ENCODE measurements at regions not wholly inside any gene's neighbourhood (a gene's known extent, or its start where the extent isn't known, plus 50 kb on each side); places are given as distances from the start of the nearest gene placed in this dataset.
A peak's percentile ranks its signal among the peaks of the same experiment; 100 is the strongest.

DNA sequence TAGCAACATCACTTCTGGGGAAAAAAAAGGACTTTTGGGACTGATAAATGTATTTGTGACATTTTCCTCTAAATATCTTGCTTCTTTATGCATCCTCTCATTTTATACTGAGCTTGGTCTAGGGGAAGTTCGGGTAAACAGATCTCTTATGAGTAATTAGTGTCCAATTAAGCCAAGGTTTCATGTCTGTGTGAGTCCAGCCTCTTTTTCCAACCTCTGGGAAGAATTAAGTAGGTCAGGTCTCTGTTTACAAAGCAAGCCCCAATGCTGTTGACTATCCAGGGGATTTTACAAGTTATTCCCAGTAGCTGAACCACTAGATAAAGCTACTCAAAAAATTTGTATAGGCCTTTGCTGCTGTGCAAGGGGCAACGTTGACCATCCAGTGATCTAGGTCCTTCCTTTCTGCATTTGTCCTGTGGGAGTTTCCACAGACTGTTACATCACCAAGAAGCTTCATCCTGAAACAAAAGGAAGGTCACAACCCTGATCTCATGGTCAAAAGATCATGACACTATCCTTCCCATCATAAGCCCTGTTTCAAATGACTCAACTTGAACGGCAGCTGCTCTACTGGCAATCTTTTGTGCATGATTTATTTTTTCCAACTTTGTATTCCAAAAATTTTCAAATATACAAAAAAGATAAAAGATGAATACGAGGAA is 74.3 kb downstream of the ETS2 start:
- Histone ChIP-seq H3K4me1 (ENCODE audit: control insufficient read depth, insufficient read depth, low read length) (0 out of 2 replicates have a peak, but pooled peaks cover 1% of the 10 kb centered on the region), H3K4me2 (ENCODE audit: low read depth, low read length) (no peak overlapping the region), H2BK120ac (ENCODE audit: low read depth, low read length) (no peak overlapping the region), H3K9me3 (ENCODE audit: control insufficient read depth, insufficient read depth, low read length) (peaks cover 4% of the 10 kb centered on the region), H3K18ac (ENCODE audit: low read depth, low read length) (no peak overlapping the region), H4K5ac (ENCODE audit: low read depth, low read length) (no peak overlapping the region), H3K27ac (ENCODE audit: insufficient read depth, low read length) (no peak overlapping the region), H3K9me1 (ENCODE audit: insufficient read depth, low read length) (no peaks in the 10 kb centered on the region), H3K56ac (ENCODE audit: extremely low read depth, insufficient read depth, low read length) (no peak overlapping the region), H4K20me1 (ENCODE audit: insufficient read depth, low read length) (no peaks in the 10 kb centered on the region), H4K8ac (ENCODE audit: low read depth in 2 of 2, low read length in 2 of 2) (no peak overlapping the region), H3K27me3 (ENCODE audit: control insufficient read depth, insufficient read depth, low read length) (no peaks in the 10 kb centered on the region; the same call in 1 of the 2 replicates), H2AFZ (replicated peaks; ENCODE audit: low read length, poor library complexity) (no peak overlapping the region), H3K36me3 (ENCODE audit: control insufficient read depth, insufficient read depth, low read length) (no peaks in the 10 kb centered on the region), H2AK5ac (ENCODE audit: low read depth, low read length) (no peak overlapping the region), H2BK5ac (ENCODE audit: low read depth, low read length, poor library complexity, severe bottlenecking) (no peak overlapping the region), H4K91ac (ENCODE audit: insufficient read depth, low read depth, low read length) (no peak overlapping the region), H3K14ac (replicated peaks; ENCODE audit: low read depth, low read length) (no peak overlapping the region), H3K23ac (ENCODE audit: low read depth, low read length) (no peak overlapping the region), H3K4ac (ENCODE audit: low read depth, low read length) (0 out of 2 replicates have a peak overlapping the region, but pooled peaks have one; percentile 8), H2AK9ac (replicated peaks; ENCODE audit: low read depth, low read length, poor library complexity) (no peak overlapping the region), H2BK20ac (ENCODE audit: low read depth, low read length) (no peak overlapping the region), H3K79me1 (ENCODE audit: low read depth in 1 of 2, low read length in 2 of 2) (no peaks in the 10 kb centered on the region), H3K4me3 (ENCODE audit: insufficient read depth, low read depth, low read length) (no peak overlapping the region), H3K9ac (ENCODE audit: low read depth, low read length) (no peak overlapping the region), H2BK15ac (ENCODE audit: low read depth, low read length) (no peak overlapping the region)
- intact Hi-C loops (cut with micrococcal nuclease), result no loop called here
- BruUV-seq (replicated peaks), result no TSS peak
- ATAC-seq (ENCODE audit: low read depth), result no peak
- 86% methylated on average over 1 of the region's 4 CpGs; no CpG with 5 or more reads in 1 of the 2 experiments for WGBS, 2 experiments (ENCODE audit: extremely low coverage in 2 of 2, insufficient read length in 1 of 2)
- in situ Hi-C loops (cut with MboI; ENCODE audit: low sequenced_read_pairs), result no loop called here
- ChIA-PET POLR2A (ENCODE audit: unreplicated experiment) (no interaction called here), CTCF (no interaction called here)
- TF ChIP-seq MXI1 (IDR thresholded peaks at IDR 0.05; ENCODE audit: borderline replicate concordance, low read depth, low read length), result no peak
- TF ChIP-seq RFX5 (IDR thresholded peaks at IDR 0.05; ENCODE audit: low read depth, low read length), result no peak
- TF ChIP-seq CHD1 (IDR thresholded peaks at IDR 0.05; ENCODE audit: low read depth, low read length), result no peak
- TF ChIP-seq RAD21 (IDR thresholded peaks at IDR 0.05; ENCODE audit: low read length), result no peak
- no peak for TF ChIP-seq CEBPB (IDR thresholded peaks at IDR 0.05; ENCODE audit: low read depth, low read length)
- TF ChIP-seq, protein P1, sequence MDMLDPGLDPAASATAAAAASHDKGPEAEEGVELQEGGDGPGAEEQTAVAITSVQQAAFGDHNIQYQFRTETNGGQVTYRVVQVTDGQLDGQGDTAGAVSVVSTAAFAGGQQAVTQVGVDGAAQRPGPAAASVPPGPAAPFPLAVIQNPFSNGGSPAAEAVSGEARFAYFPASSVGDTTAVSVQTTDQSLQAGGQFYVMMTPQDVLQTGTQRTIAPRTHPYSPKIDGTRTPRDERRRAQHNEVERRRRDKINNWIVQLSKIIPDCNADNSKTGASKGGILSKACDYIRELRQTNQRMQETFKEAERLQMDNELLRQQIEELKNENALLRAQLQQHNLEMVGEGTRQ (IDR thresholded peaks at IDR 0.05; ENCODE audit: low read depth, low read length), result no peak
- TF ChIP-seq, protein P2, sequence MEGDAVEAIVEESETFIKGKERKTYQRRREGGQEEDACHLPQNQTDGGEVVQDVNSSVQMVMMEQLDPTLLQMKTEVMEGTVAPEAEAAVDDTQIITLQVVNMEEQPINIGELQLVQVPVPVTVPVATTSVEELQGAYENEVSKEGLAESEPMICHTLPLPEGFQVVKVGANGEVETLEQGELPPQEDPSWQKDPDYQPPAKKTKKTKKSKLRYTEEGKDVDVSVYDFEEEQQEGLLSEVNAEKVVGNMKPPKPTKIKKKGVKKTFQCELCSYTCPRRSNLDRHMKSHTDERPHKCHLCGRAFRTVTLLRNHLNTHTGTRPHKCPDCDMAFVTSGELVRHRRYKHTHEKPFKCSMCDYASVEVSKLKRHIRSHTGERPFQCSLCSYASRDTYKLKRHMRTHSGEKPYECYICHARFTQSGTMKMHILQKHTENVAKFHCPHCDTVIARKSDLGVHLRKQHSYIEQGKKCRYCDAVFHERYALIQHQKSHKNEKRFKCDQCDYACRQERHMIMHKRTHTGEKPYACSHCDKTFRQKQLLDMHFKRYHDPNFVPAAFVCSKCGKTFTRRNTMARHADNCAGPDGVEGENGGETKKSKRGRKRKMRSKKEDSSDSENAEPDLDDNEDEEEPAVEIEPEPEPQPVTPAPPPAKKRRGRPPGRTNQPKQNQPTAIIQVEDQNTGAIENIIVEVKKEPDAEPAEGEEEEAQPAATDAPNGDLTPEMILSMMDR (conservative IDR thresholded peaks at IDR 0.05; ENCODE audit: low read depth, low read length), result no peak
- TF ChIP-seq NFE2L2 (IDR thresholded peaks at IDR 0.05; ENCODE audit: low read depth, low read length), result no peak
- dilution Hi-C loops (cut with HindIII; ENCODE audit: low sequenced_read_pairs, unreplicated experiment), result no loop called here
- no peak for DNase-seq
